GM12878 (cell line): ENCODE measurements at regions not wholly inside any gene's neighbourhood (a gene's known extent, or its start where the extent isn't known, plus 50 kb on each side); places are given as distances from the start of the nearest gene placed in this dataset.

Experiments
- ATF3 ChIP-seq: IDR thresholded peaks from 2 replicates; pipeline ENCODE4 v1.6.1; 2011; ENCODE audit warnings: low read depth, mild to moderate bottlenecking, low read length, moderate library complexity, borderline replicate concordance; ENCODE audit errors: extremely low read depth
- BCLAF1 ChIP-seq: fragments of 450-650 bp; IDR thresholded peaks from 2 replicates; pipeline ENCODE4 v1.6.1; 2017; ENCODE audit warnings: antibody characterized with exemption, mild to moderate bottlenecking, moderate library complexity
- CHD4 ChIP-seq: fragments of 200-600 bp; sonication (generic); IDR thresholded peaks from 2 replicates; pipeline ENCODE4 v1.6.1; 2016; ENCODE audit warnings: mild to moderate bottlenecking
- CTCF ChIP-seq, 3 experiments: IDR thresholded peaks in 2 of 3; conservative IDR thresholded peaks in 1 of 3; 2 replicates each; pipeline ENCODE4 v1.5.1; 2011; ENCODE audit warnings: low read depth in 3 of 3, low read length in 3 of 3, mild to moderate bottlenecking in 3 of 3, control low read depth in 2 of 3, moderate library complexity in 2 of 3, inconsistent platforms in 1 of 3, mixed read lengths in 1 of 3; ENCODE audit not compliant: control insufficient read depth in 2 of 3, insufficient read depth in 1 of 3; ENCODE audit errors: extremely low read depth in 1 of 3
- HDAC6 ChIP-seq: fragments of 200-600 bp; sonication (generic); IDR thresholded peaks from one replicate; pipeline ENCODE4 v1.8.0; 2017; ENCODE audit warnings: antibody characterized with exemption; ENCODE audit not compliant: unreplicated experiment
- IRF3 ChIP-seq: fragments of 450-650 bp; IDR thresholded peaks from 2 replicates; pipeline ENCODE4 v1.6.1; 2014; ENCODE audit warnings: mild to moderate bottlenecking
- JUNB ChIP-seq: IDR thresholded peaks from 2 replicates; pipeline ENCODE4 v1.6.1; 2016; ENCODE audit warnings: antibody characterized with exemption, mild to moderate bottlenecking
- NFIC ChIP-seq: IDR thresholded peaks from 2 replicates; pipeline ENCODE4 v1.6.1; 2012; ENCODE audit warnings: low read depth, mild to moderate bottlenecking, inconsistent platforms, low read length, moderate library complexity
- POLR2A ChIP-seq: IDR thresholded peaks from 2 replicates; pipeline ENCODE4 v1.6.1; 2011; ENCODE audit warnings: low read depth, mild to moderate bottlenecking, low read length
- POLR2AphosphoS2 ChIP-seq: IDR thresholded peaks from 2 replicates; pipeline ENCODE4 v1.6.1; 2011; ENCODE audit warnings: low read depth, mild to moderate bottlenecking, low read length, improper control_type of control experiment, moderate library complexity
- POLR2AphosphoS5 ChIP-seq: IDR thresholded peaks from 2 replicates; pipeline ENCODE4 v1.6.1; 2011; ENCODE audit warnings: mild to moderate bottlenecking, low read length, inconsistent platforms
- SP1 ChIP-seq: IDR thresholded peaks from one replicate; pipeline ENCODE4 v1.6.1; 2011; ENCODE audit warnings: low read depth, low read length
- SREBF2 ChIP-seq: IDR thresholded peaks from 2 replicates; pipeline ENCODE4 v1.6.1; 2012; ENCODE audit warnings: mild to moderate bottlenecking, low read length
- TCF12 ChIP-seq: IDR thresholded peaks from 2 replicates; pipeline ENCODE4 v1.6.1; 2011; ENCODE audit warnings: low read depth, mild to moderate bottlenecking, low read length

GRCh38 chr3:152183473-152183872 lies 85.3 kb upstream of the MBNL1 start:
- TF ChIP-seq POLR2AphosphoS5 (no peak), POLR2A (no peak), CTCF (IDR thresholded peaks at IDR 0.05 in 2 of 3, conservative IDR thresholded peaks at IDR 0.05 in 1 of 3; ENCODE audit: control insufficient read depth in 2 of 3, extremely low read depth in 1 of 3, insufficient read depth in 1 of 3, low read depth in 3 of 3, low read length in 3 of 3) (peak; percentile 63 to 67 (median 65)), HDAC6 (no peak), IRF3 (no peak), BCLAF1 (no peak), POLR2AphosphoS2 (no peak), ATF3 (no peak), NFIC (no peak), JUNB (no peak), SP1 (no peak), TCF12 (no peak), SREBF2 (no peak), CHD4 (no peak)
